H9 (cell line): ENCODE measurements at regions not wholly inside any gene's neighbourhood (a gene's known extent, or its start where the extent isn't known, plus 50 kb on each side); places are given as distances from the start of the nearest gene placed in this dataset.

Experiments used
- DNase-seq: peaks from one replicate; pipeline ENCODE4 v3.0.0-alpha.2; 2017
- H2AFZ ChIP-seq: one replicate; pipeline ENCODE4 v1.6.1; 2013; ENCODE audit warnings: mild to moderate bottlenecking, low read length, control low read depth, moderate library complexity
- H2AK5ac ChIP-seq: 2 replicates; pipeline ENCODE4 v1.6.1; 2013; ENCODE audit warnings: low read length, control low read depth, mixed read lengths; ENCODE audit not compliant: insufficient read length
- H2BK120ac ChIP-seq: one replicate; pipeline ENCODE4 v1.6.1; 2013; ENCODE audit warnings: low read depth, mild to moderate bottlenecking, low read length, control low read depth, inconsistent platforms; ENCODE audit not compliant: poor library complexity, severe bottlenecking
- H2BK12ac ChIP-seq: 2 replicates; pipeline ENCODE4 v1.6.1; 2013; ENCODE audit warnings: low read length, control low read depth, mixed read lengths, low read depth; ENCODE audit not compliant: insufficient read length
- H2BK15ac ChIP-seq: 2 replicates; pipeline ENCODE4 v1.6.1; 2013; ENCODE audit warnings: low read depth, low read length, control low read depth
- H2BK20ac ChIP-seq: one replicate; pipeline ENCODE4 v1.6.1; 2013; ENCODE audit warnings: low read depth, mild to moderate bottlenecking, low read length, control low read depth, inconsistent platforms; ENCODE audit not compliant: poor library complexity, severe bottlenecking
- H2BK5ac ChIP-seq: 2 replicates; pipeline ENCODE4 v1.6.1; 2013; ENCODE audit warnings: low read length, control low read depth, mixed read lengths; ENCODE audit not compliant: insufficient read length
- H3K14ac ChIP-seq: 2 replicates; pipeline ENCODE4 v1.6.1; 2013; ENCODE audit warnings: low read length, control low read depth; ENCODE audit not compliant: insufficient read depth
- H3K18ac ChIP-seq: 2 replicates; pipeline ENCODE4 v1.6.1; 2013; ENCODE audit warnings: low read depth, mild to moderate bottlenecking, mixed read lengths, low read length, control low read depth; ENCODE audit not compliant: insufficient read length
- H3K23ac ChIP-seq: 2 replicates; pipeline ENCODE4 v1.6.1; 2013; ENCODE audit warnings: low read length, control low read depth, mixed read lengths, low read depth; ENCODE audit not compliant: insufficient read length
- H3K23me2 ChIP-seq: 2 replicates; pipeline ENCODE4 v1.6.1; 2013; ENCODE audit warnings: low read depth, mild to moderate bottlenecking, mixed read lengths, low read length, control low read depth; ENCODE audit not compliant: insufficient read length, poor library complexity, severe bottlenecking
- H3K27ac ChIP-seq: 2 replicates; pipeline ENCODE4 v1.5.1; 2013; ENCODE audit warnings: low read length, control low read depth, mixed read lengths, low read depth; ENCODE audit not compliant: insufficient read length
- H3K27me3 ChIP-seq: 2 replicates; pipeline ENCODE4 v1.6.1; 2013; ENCODE audit warnings: low read length, control low read depth, inconsistent platforms; ENCODE audit not compliant: insufficient read depth
- H3K4ac ChIP-seq: 2 replicates; pipeline ENCODE4 v1.6.1; 2013; ENCODE audit warnings: low read depth, mild to moderate bottlenecking, control low read depth, inconsistent platforms, low read length, moderate library complexity
- H3K4me1 ChIP-seq: 2 replicates; pipeline ENCODE4 v1.6.1; 2013; ENCODE audit warnings: low read length, control low read depth, inconsistent platforms; ENCODE audit not compliant: insufficient read depth
- H3K4me2 ChIP-seq: 2 replicates; pipeline ENCODE4 v1.6.1; 2013; ENCODE audit warnings: low read length, control low read depth, mixed read lengths; ENCODE audit not compliant: insufficient read length, insufficient read depth
- H3K56ac ChIP-seq: 2 replicates; pipeline ENCODE4 v1.6.1; 2013; ENCODE audit warnings: low read depth, mild to moderate bottlenecking, mixed read lengths, low read length, control low read depth; ENCODE audit not compliant: insufficient read length
- H3K79me1 ChIP-seq: 2 replicates; pipeline ENCODE4 v1.6.1; 2013; ENCODE audit warnings: low read depth, mild to moderate bottlenecking, moderate library complexity, low read length, control low read depth, inconsistent platforms; ENCODE audit not compliant: insufficient read depth, poor library complexity, severe bottlenecking
- H3K79me2 ChIP-seq: 2 replicates; pipeline ENCODE4 v1.6.1; 2013; ENCODE audit warnings: low read length, control low read depth, inconsistent platforms; ENCODE audit not compliant: insufficient read depth
- H3K9ac ChIP-seq: 2 replicates; pipeline ENCODE4 v1.6.1; 2013; ENCODE audit warnings: low read length, control low read depth, mixed read lengths; ENCODE audit not compliant: insufficient read length; ENCODE audit errors: extremely low read depth
- H3K9me3 ChIP-seq: one replicate; pipeline ENCODE4 v1.6.1; 2013; ENCODE audit warnings: low read depth, low read length, inconsistent platforms; ENCODE audit not compliant: control insufficient read depth
- H3T11ph ChIP-seq: one replicate; pipeline ENCODE4 v1.6.1; 2013; ENCODE audit warnings: mild to moderate bottlenecking, low read length, control low read depth, inconsistent platforms
- H4K20me1 ChIP-seq: one replicate; pipeline ENCODE4 v1.6.1; 2013; ENCODE audit not compliant: control insufficient read depth, insufficient read length, insufficient read depth
- H4K5ac ChIP-seq: 2 replicates; pipeline ENCODE4 v1.6.1; 2013; ENCODE audit warnings: low read depth, mild to moderate bottlenecking, mixed read lengths, low read length, control low read depth; ENCODE audit not compliant: insufficient read length
- H4K8ac ChIP-seq: replicated peaks from 2 replicates; pipeline ENCODE4 v1.6.1; 2013; ENCODE audit warnings: low read length, control low read depth, mixed read lengths, low read depth; ENCODE audit not compliant: insufficient read length
- H4K91ac ChIP-seq: 2 replicates; pipeline ENCODE4 v1.6.1; 2013; ENCODE audit warnings: low read depth, mild to moderate bottlenecking, moderate library complexity, mixed read lengths, low read length, control low read depth; ENCODE audit not compliant: insufficient read length
- H3K27ac Mint-ChIP-seq, 3 experiments: 2 replicates in 2 of 3; 3 replicates in 1 of 3; pipeline ENCODE4 v1.8.0; 2020 to 2021; ENCODE audit warnings: mixed read lengths in 3 of 3, mild to moderate bottlenecking in 1 of 3, moderate library complexity in 1 of 3
- H3K27me3 Mint-ChIP-seq: 2 replicates; pipeline ENCODE4 v1.8.0; 2021; ENCODE audit warnings: low read depth, mild to moderate bottlenecking, moderate library complexity, mixed read lengths
- H3K36me3 Mint-ChIP-seq, 3 experiments: 2 replicates in 2 of 3; 3 replicates in 1 of 3; pipeline ENCODE4 v1.8.0; 2020 to 2021; ENCODE audit warnings: low read depth in 3 of 3, mixed read lengths in 3 of 3; ENCODE audit not compliant: insufficient read depth in 1 of 3
- H3K4me1 Mint-ChIP-seq, 2 experiments: 2 replicates each; pipeline ENCODE4 v1.8.0; 2020; ENCODE audit warnings: mixed read lengths in 2 of 2
- H3K4me3 Mint-ChIP-seq, 2 experiments: 2 replicates in 1 of 2; 3 replicates in 1 of 2; pipeline ENCODE4 v1.8.0; 2020 to 2021; ENCODE audit warnings: mild to moderate bottlenecking in 2 of 2, mixed read lengths in 2 of 2, moderate library complexity in 1 of 2
- H3K9me3 Mint-ChIP-seq, 2 experiments: 2 replicates in 1 of 2; 3 replicates in 1 of 2; pipeline ENCODE4 v1.8.0; 2020; ENCODE audit warnings: mild to moderate bottlenecking in 2 of 2, mixed read lengths in 2 of 2, moderate library complexity in 1 of 2
- WGBS: extraction: QIAGEN DNeasy Blood & Tissue Kit; methylation state at CpG from one replicate; pipeline ENCODE4 v1.1.7; 2013; ENCODE audit warnings: missing lambda C conversion rate, low lambda C conversion rate, mixed read lengths; ENCODE audit not compliant: insufficient read length; ENCODE audit errors: extremely low coverage; 5-methylcytosine and 5-hydroxymethylcytosine counted together
- TF ChIP-seq, protein P1 (sequence below): fragments of 200-600 bp; sonication (generic); conservative IDR thresholded peaks from 3 replicates; pipeline ENCODE4 v1.8.0; 2021; ENCODE audit warnings: antibody characterized with exemption, mild to moderate bottlenecking

DNA sequence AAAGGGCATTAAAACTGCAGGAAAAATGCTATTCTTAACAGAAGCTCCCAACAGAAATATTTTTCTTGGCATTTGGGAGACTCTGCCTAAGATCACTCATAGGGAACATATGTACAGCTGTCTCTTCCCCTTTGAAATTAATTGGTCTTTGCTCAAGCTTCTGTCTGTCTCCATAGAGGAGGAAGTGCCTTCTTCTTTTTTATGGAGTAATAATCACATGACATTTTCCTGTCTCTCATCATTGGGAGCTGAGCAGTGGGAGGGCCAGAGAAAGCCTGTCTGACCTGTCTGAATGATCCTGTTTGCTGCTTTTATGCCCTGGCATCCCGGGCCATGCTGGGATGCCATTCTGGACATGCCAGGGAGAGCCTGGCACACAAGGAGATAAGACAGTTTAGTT, 145.6 kb downstream of the AQP4 start:
- no peak overlapping the region for H3K9ac ChIP-seq
- no peaks in the 10 kb centered on the region for H4K20me1 ChIP-seq
- no peak overlapping the region for H3K14ac ChIP-seq
- Mint-ChIP-seq H3K27me3 (peaks cover 1% of the 10 kb centered on the region; the same call in 1 of the 2 replicates), H3K9me3 (no peaks in the 10 kb centered on the region), H3K27ac (no peak overlapping the region), H3K4me3 (no peak overlapping the region), H3K36me3 (no peaks in the 10 kb centered on the region), H3K4me1 (peaks cover 5 to 12% of the 10 kb centered on the region in 2 experiments)
- no peak overlapping the region for H4K8ac ChIP-seq
- H3K79me2 ChIP-seq = no peaks in the 10 kb centered on the region
- no peak overlapping the region for H2AFZ ChIP-seq
- no peak overlapping the region for H4K5ac ChIP-seq
- TF ChIP-seq, protein P1, sequence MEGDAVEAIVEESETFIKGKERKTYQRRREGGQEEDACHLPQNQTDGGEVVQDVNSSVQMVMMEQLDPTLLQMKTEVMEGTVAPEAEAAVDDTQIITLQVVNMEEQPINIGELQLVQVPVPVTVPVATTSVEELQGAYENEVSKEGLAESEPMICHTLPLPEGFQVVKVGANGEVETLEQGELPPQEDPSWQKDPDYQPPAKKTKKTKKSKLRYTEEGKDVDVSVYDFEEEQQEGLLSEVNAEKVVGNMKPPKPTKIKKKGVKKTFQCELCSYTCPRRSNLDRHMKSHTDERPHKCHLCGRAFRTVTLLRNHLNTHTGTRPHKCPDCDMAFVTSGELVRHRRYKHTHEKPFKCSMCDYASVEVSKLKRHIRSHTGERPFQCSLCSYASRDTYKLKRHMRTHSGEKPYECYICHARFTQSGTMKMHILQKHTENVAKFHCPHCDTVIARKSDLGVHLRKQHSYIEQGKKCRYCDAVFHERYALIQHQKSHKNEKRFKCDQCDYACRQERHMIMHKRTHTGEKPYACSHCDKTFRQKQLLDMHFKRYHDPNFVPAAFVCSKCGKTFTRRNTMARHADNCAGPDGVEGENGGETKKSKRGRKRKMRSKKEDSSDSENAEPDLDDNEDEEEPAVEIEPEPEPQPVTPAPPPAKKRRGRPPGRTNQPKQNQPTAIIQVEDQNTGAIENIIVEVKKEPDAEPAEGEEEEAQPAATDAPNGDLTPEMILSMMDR = no peak
- no peaks in the 10 kb centered on the region for H3K23me2 ChIP-seq
- H3K4me1 ChIP-seq = peaks cover 2% of the 10 kb centered on the region; the same call in 1 of the 2 replicates
- H2AK5ac ChIP-seq = no peak overlapping the region
- H2BK15ac ChIP-seq = no peak overlapping the region
- no peak overlapping the region for H3K4me2 ChIP-seq
- H2BK5ac ChIP-seq = no peak overlapping the region
- H2BK120ac ChIP-seq = no peak overlapping the region
- no peak overlapping the region for H3K4ac ChIP-seq
- H3K27me3 ChIP-seq = no peaks in the 10 kb centered on the region
- no peak overlapping the region for H2BK20ac ChIP-seq
- H3K79me1 ChIP-seq = no peaks in the 10 kb centered on the region
- no peak overlapping the region for H3K18ac ChIP-seq
- no peak overlapping the region for H3T11ph ChIP-seq
- no peak overlapping the region for H3K27ac ChIP-seq
- no peak for DNase-seq
- no peak overlapping the region for H4K91ac ChIP-seq
- no peaks in the 10 kb centered on the region for H3K9me3 ChIP-seq
- H3K23ac ChIP-seq = no peak overlapping the region
- no CpG with 5 or more reads among the region's 1 CpG for WGBS
- no peak overlapping the region for H3K56ac ChIP-seq
- no peak overlapping the region for H2BK12ac ChIP-seq
